HG03039 (cell line): ENCODE measurements at regions not wholly inside any gene's neighbourhood (a gene's known extent, or its start where the extent isn't known, plus 50 kb on each side); places are given as distances from the start of the nearest gene placed in this dataset.
"Not testable (repeated sequence)": the region's sequence is repeated elsewhere in the genome, so short reads cannot be mapped to it uniquely, and the experiment has no call there.

Experiments used
- ATAC-seq: cut with Tn5 transposase; IDR thresholded peaks from one replicate; pipeline ENCODE4 v1.9.1; 2021; ENCODE audit warnings: mild to moderate bottlenecking, moderate library complexity; ENCODE audit not compliant: unreplicated experiment

GRCh38 chr16:13793841-13794409, 126.0 kb upstream of the ERCC4 start:
- no peak for ATAC-seq

DNA sequence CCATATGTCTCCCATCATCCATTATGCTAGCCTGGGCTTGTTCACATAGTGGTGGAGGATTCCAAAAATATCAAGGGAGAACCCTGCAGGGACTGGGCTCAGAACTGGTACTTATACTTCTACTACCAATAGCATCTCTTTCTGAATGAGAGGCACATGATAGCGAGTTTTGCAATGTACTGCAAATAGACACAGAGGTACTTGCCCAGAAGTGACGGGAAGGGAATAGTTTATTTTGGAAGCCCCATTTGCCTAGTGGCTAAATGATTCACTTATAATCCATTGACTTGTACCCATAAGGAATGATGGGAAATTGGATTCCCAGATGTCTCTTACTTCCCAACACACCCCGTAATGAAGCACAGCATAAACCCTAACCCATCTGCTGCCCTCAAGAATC, 124.8 kb upstream of the ERCC4 start:
- no peak for ATAC-seq

DNA sequence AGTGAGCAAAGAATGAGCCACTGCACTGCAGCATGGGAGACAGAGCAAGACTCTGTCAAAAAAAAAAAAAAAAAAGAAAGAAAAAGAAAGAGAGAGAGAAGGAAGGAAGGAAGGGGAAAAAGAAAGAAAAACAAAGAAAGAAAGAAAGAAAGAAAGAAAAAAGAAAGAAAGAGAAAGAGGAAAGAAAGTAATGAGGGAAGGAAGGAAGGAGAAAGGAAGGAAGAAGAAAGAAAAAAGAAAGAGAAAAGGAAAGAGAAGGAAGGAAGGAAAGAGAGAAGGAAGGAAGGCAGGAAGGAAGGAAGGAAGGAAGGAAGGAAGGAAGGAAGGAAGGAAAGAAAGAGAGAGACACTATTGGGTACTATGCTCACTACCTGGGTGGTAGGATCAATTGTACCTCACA, 122.2 kb upstream of the ERCC4 start:
- ATAC-seq: no peak

- no peak for ATAC-seq
These were observed 121.7 kb upstream of the ERCC4 start for GRCh38 chr16:13798211-13798610.

GRCh38 chr16:13803974-13804373, 116.0 kb upstream of the ERCC4 start:
- no peak for ATAC-seq

- no peak for ATAC-seq
These were observed 114.0 kb upstream of the ERCC4 start for GRCh38 chr16:13805951-13806350.

GRCh38 chr16:13806671-13807070, 113.3 kb upstream of the ERCC4 start:
- no peak for ATAC-seq

DNA sequence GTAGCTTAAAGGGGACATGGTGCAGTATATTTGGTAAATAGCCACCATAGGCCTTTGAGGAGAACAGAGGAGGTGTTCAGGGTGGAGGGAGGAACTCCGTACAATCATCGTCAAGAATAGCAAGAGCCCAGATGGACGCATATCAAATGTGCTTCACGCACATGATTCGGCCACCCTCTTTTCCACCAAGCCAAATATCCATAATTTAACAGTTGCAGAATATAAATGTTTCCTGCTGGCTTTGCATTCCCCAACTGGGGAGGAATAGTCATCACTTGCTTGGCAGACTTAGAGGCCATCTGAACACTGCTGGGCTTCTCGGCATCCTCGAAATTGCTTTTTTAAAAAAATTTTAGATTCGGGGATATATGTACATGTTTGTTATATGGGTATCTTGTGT, 111.9 kb upstream of the ERCC4 start:
- no peak for ATAC-seq

DNA sequence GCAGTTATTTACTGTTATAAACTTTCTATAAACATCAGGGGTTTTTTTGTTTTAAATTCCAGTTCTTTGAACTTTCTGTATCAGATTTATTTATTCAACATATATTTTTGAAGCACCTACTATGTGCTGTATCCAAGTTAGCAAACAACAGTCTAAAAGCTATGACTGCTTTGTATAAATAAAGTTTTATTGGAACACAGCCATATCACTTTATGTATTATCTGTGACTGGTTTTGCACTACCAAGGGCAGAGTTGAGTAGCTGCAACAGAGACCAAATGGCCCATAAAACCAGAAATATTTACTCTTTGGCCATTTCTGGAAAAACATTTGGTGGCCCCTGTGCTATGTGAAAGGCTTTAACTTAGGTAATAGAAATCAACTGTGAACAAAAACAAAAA, 110.2 kb upstream of the ERCC4 start:
- ATAC-seq: no peak

DNA sequence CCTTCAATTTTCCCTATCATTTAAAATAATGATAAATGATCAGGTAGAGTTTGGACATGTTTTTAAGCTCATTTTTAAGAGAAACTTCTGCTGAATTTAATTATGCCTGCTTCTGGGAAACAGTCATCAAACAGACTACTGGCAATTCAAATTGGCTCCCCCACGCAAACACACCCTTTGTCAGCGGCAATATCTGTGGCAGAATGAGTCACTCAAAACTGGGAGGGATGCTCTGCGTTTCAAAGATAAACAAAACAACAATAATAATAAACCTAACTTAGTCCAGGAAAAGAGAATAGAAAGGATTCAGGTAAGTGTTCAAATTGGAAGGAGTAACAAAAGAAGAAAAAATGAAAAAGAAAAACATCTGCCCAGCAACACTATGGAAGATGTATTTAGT, 108.1 kb upstream of the ERCC4 start:
- no peak for ATAC-seq

DNA sequence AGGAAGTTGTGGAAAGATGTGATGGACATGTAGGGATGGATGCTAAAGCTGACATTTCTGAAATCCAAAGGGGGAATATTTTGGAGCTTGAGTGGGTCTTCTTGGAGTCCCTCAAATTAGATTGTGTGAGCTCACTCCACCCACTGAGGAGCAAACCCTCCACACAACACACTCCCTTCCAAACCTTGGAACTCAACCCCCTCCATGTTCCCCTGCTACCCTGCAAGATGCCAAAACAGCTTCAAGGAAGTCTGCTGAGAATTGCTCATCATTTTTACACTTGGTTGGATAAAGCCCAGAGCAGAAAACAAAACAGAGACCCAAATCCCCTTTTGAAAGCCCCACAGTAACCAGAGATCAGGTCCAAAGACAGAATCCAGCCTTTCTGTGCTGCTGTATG, 103.3 kb upstream of the ERCC4 start:
- no peak for ATAC-seq

DNA sequence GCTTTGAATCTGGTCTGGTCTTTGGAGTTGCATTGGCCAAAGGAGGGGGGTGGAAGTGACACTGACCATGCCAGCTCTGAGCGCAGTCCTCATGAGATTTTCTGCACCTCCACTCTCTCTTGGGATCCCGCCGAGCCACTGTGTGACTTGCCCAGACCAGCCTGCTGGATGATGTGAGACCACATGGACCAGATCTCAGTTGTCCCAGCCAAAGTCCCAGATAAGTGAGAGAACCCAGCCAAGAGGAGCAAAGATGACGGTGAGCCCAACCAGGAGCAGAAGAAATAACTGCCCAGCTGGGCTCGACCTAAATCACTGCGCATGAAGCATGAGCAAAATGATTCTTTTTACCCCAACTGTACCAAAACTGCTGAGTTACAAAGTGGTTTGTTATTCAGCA, 96.5 kb upstream of the ERCC4 start:
- no peak for ATAC-seq

- no peak for ATAC-seq
These were observed 90.2 kb upstream of the ERCC4 start for GRCh38 chr16:13829697-13830299.

- no peak for ATAC-seq
These were observed 86.4 kb upstream of the ERCC4 start for GRCh38 chr16:13833515-13833914.

DNA sequence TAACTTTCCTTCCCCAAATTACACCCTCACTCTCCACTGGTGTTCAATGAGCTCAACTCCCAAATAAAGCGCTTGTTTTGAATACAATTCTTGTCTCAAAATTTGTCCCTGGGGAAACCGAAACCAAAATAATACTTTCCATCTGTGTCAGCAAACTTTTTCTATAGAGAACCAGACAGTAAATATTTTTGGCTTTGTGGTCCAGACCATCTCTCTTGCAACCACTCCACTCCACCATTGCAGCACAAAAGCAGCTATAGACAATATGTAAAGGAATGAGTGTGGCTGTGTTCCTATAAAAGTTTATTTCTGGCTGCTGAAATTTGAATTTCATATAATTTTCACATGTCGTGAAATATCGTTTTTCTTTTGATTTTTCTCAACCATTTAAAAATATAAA, 84.6 kb upstream of the ERCC4 start:
- no peak for ATAC-seq

GRCh38 chr16:13835935-13836730, 83.8 kb upstream of the ERCC4 start:
- ATAC-seq: no peak

DNA sequence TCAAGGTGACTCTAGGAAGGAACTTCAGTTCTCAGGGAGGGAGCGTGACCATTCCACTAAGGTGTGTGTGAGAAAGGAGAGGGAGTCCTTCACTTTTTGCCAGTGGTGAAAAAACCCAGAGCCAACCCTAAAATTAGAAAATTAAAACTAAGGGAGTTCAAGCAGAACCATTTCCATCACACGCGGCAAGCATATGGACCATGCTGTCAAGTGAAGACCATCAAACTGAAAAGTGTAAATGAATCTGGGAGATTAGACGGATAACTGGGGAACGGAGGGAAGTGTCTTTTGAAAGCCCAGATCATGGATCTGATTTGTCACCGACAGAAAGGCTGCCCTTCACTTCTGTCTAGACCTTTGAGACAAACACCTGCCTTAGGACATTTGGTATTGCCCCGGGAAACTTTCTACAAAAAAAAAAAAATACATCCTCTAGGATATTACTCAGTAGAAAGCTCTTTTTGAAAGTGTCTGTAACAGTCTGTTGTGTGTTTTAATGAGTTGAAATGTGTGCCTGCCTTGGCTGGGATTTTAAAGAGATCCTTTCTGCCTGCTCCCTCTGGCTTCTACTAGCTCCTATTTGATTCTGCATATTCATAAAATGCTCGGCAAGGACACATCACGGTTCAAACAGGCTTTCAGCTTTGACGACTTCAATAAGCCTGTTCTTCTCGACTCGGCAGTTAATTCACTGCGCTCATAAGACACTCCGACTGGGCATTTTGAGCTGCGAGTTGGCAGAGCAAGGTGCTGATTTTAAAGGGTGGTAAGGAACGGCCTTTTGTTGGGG, 81.4 kb upstream of the ERCC4 start:
- ATAC-seq: no peak

GRCh38 chr16:13839577-13839976, 80.4 kb upstream of the ERCC4 start:
- ATAC-seq: no peak

- ATAC-seq: no peak
These were observed 74.7 kb upstream of the ERCC4 start for GRCh38 chr16:13845232-13845631.

GRCh38 chr16:13848795-13849194, 71.2 kb upstream of the ERCC4 start:
- ATAC-seq: no peak

DNA sequence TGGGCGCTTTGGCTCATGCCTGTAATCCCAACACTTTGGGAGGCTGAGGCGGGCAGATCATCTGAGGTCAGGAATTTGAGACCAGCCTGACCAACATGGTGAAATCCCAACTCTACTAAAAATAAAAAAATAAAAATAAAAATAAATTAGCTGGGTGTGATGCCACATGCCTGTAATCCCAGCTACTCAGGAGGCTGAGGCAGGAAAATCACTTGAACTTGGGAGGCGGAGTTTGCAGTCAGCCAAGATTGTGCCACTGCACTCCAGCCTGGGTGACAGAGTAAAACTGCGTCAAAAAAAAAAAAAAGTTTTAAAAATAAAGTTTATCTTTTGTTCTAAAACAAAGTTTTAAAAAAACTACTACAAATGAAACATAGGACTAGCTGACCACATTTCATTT, 69.8 kb upstream of the ERCC4 start:
- ATAC-seq: not testable (repeated sequence)

GRCh38 chr16:13852827-13853226, 67.1 kb upstream of the ERCC4 start:
- ATAC-seq: no peak
